ENCODE measurements at regions not wholly inside any gene's neighbourhood (a gene's known extent, or its start where the extent isn't known, plus 50 kb on each side); places are given as distances from the start of the nearest gene placed in this dataset.

DNA sequence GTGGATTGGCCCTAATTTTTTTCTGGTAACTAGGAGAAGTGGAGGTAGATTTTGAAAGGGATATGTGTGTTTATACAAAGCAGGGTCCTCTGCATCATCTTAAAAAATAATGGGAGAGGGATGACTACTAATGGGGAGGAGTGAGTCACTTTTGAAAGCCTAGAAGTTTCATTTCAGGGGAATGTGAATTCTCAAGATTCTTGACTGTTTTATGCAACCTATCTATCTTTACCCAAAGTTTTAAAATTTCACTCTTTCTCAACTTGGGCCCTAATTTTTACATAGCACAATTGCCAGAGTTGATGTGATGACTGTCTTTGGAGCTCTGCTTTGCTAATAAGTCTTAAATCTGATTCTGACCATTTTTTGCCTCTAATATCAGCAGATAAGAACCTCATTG, 445.2 kb downstream of the GRXCR1 start:
- TF ChIP-seq, protein P1, sequence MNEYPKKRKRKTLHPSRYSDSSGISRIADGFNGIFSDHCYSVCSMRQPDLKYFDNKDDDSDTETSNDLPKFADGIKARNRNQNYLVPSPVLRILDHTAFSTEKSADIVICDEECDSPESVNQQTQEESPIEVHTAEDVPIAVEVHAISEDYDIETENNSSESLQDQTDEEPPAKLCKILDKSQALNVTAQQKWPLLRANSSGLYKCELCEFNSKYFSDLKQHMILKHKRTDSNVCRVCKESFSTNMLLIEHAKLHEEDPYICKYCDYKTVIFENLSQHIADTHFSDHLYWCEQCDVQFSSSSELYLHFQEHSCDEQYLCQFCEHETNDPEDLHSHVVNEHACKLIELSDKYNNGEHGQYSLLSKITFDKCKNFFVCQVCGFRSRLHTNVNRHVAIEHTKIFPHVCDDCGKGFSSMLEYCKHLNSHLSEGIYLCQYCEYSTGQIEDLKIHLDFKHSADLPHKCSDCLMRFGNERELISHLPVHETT (tag by site-specific recombination; IDR thresholded peaks at IDR 0.05): no peak
- TF ChIP-seq CTCF (tag by site-specific recombination; IDR thresholded peaks at IDR 0.05): no peak
